ENCODE measurements at regions not wholly inside any gene's neighbourhood (a gene's known extent, or its start where the extent isn't known, plus 50 kb on each side); places are given as distances from the start of the nearest gene placed in this dataset.

DNA sequence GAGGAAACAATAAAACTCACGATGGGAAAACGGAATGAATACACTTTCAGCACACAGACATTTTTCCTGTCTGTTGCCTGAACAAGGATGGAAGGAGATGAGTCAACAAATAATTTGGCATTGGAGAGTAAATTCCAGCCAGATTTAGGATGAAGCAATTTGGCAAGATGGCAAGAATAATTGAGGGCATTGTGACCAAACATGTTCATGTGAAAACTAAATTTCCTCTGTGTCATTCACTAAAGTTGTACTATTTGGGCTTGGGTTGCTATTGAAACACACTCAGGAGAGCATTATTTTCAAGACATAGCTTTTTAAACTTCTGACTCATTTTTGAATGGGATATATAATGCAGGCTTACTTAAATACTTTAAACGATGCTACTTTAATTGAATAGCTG, 1614.4 kb downstream of the PCDH19 start:
- Histone ChIP-seq H3K9ac (ENCODE audit: low read depth, low read length) (no peak overlapping the region), H3K36me3 (ENCODE audit: control insufficient read depth, insufficient read depth, low read length) (no peaks in the 10 kb centered on the region), H3K9me3 (ENCODE audit: control insufficient read depth, insufficient read depth, low read length) (no peaks in the 10 kb centered on the region), H3K27me3 (ENCODE audit: control insufficient read depth, insufficient read depth, low read length) (no peaks in the 10 kb centered on the region), H3K4me3 (ENCODE audit: low read depth, low read length) (no peak overlapping the region), H3K4me1 (ENCODE audit: control insufficient read depth, insufficient read depth, low read length) (no peaks in the 10 kb centered on the region)

DNA sequence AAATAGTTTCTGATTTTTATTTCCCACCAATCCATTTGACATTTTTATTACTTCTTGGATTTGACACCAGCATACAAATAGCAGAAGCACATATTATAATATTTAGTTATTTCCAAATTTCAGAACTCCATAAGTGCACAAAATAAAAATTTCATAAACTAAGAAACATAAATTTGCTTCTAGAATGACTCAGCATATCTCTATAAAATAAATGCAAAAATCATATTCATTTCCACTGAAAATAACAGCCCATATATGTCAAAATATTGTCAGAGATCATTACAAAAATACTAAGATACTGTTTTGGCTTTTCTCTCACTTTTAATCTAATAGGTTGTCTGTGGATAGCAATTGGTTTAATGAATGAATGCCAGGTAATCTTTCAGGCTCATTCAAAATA, 1654.2 kb downstream of the PCDH19 start:
- Histone ChIP-seq H3K9ac (ENCODE audit: low read depth, low read length) (no peak overlapping the region), H3K4me1 (ENCODE audit: control insufficient read depth, insufficient read depth, low read length) (no peaks in the 10 kb centered on the region), H3K36me3 (ENCODE audit: control insufficient read depth, insufficient read depth, low read length) (peaks cover 10% of the 10 kb centered on the region), H3K9me3 (ENCODE audit: control insufficient read depth, insufficient read depth, low read length) (peaks cover 14% of the 10 kb centered on the region), H3K27me3 (ENCODE audit: control insufficient read depth, insufficient read depth, low read length) (no peaks in the 10 kb centered on the region), H3K4me3 (ENCODE audit: low read depth, low read length) (no peak overlapping the region)

DNA sequence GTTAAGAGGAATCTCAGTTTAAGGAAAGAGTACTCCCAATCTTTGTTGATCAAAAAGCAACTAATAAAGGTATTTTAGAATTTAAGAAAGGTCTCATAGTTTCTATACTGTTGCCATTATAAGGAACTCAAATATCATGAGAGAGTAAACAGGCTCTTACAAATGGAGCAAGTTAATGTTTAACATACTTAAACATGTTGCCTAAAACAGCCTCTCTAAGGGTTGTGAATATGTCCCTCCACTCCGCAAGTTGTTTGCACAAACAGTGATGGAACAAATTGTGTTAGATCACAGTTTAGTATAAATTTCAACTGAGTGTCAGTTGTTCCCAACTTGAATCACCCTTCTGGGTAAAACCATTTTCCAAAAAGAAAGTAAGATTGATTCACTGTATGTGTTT, 1678.3 kb downstream of the PCDH19 start:
- Histone ChIP-seq H3K9ac (ENCODE audit: low read depth, low read length) (no peak overlapping the region), H3K9me3 (ENCODE audit: control insufficient read depth, insufficient read depth, low read length) (no peaks in the 10 kb centered on the region), H3K27me3 (ENCODE audit: control insufficient read depth, insufficient read depth, low read length) (no peaks in the 10 kb centered on the region), H3K4me1 (ENCODE audit: control insufficient read depth, insufficient read depth, low read length) (no peaks in the 10 kb centered on the region), H3K36me3 (ENCODE audit: control insufficient read depth, insufficient read depth, low read length) (no peaks in the 10 kb centered on the region), H3K4me3 (ENCODE audit: low read depth, low read length) (no peak overlapping the region)

DNA sequence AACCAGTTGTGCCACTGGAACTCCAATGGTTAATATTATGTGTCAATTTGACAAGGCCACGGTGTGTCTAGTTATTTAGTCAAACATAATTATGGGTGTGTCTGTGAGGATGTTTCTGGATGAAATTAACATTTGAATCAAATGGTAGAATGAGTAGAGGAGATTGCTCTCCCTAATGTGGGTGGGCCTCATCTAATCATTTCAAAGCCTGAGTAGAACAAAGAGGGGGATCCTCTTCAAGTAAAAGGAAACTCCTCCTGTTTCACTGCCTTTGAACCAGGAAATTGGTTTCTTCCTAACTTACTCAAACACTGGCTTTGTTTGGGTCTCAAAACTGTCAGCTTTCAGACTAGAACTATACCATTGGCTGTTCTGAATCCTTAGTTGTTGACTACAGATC, 1692.1 kb downstream of the PCDH19 start:
- peaks cover 9% of the 10 kb centered on the region for H3K9me3 ChIP-seq (ENCODE audit: control insufficient read depth, insufficient read depth, low read length)
- H3K4me1 ChIP-seq (ENCODE audit: control insufficient read depth, insufficient read depth, low read length), result peaks cover 14% of the 10 kb centered on the region
- H3K4me3 ChIP-seq (ENCODE audit: low read depth, low read length), result peak overlapping the region; percentile 9
- no peak overlapping the region for H3K9ac ChIP-seq (ENCODE audit: low read depth, low read length)
- H3K27me3 ChIP-seq (ENCODE audit: control insufficient read depth, insufficient read depth, low read length), result no peaks in the 10 kb centered on the region
- no peaks in the 10 kb centered on the region for H3K36me3 ChIP-seq (ENCODE audit: control insufficient read depth, insufficient read depth, low read length)

Measured in iPS-15b (cell line).